ENCODE measurements at regions not wholly inside any gene's neighbourhood (a gene's known extent, or its start where the extent isn't known, plus 50 kb on each side); places are given as distances from the start of the nearest gene placed in this dataset.
"Not testable (repeated sequence)": the region's sequence is repeated elsewhere in the genome, so short reads cannot be mapped to it uniquely, and the experiment has no call there.

DNA sequence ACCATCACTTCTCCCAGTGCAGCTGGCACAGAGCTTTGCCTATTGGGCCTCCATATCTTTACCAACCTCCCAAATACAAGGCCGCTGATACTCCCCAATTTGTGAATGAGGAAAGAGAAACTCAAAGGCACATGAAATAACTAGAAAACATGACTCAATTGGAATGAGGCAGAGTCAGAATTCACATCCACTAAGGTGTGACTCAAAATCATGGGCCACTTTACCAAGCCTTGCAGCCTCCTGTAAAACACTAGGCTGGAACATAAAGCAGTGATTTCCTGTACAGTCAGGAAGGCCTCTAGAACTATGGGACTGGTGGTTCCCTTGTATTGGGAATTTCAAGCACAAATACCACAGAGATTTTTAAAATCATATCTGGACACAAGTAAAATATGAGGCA lies 128.6 kb downstream of the DCLK3 start:
- TF ChIP-seq, protein P1, sequence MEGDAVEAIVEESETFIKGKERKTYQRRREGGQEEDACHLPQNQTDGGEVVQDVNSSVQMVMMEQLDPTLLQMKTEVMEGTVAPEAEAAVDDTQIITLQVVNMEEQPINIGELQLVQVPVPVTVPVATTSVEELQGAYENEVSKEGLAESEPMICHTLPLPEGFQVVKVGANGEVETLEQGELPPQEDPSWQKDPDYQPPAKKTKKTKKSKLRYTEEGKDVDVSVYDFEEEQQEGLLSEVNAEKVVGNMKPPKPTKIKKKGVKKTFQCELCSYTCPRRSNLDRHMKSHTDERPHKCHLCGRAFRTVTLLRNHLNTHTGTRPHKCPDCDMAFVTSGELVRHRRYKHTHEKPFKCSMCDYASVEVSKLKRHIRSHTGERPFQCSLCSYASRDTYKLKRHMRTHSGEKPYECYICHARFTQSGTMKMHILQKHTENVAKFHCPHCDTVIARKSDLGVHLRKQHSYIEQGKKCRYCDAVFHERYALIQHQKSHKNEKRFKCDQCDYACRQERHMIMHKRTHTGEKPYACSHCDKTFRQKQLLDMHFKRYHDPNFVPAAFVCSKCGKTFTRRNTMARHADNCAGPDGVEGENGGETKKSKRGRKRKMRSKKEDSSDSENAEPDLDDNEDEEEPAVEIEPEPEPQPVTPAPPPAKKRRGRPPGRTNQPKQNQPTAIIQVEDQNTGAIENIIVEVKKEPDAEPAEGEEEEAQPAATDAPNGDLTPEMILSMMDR (IDR thresholded peaks at IDR 0.05; ENCODE audit: unreplicated experiment) = no peak
- no TSS peak for BruUV-seq (replicated peaks)
- ChIA-PET POLR2A (interaction anchor here (0.5 kb wide), 1 partner anchor 924 kb away, joined by 3 read pairs; no protein-coding TSS in a partner anchor), CTCF (no interaction called here)
- Mint-ChIP-seq H3K27me3 (ENCODE audit: insufficient read depth, unreplicated experiment) (no peaks in the 10 kb centered on the region), H3K4me1 (ENCODE audit: insufficient read depth, unreplicated experiment) (no peaks in the 10 kb centered on the region), H3K4me3 (ENCODE audit: unreplicated experiment) (no peak overlapping the region), H3K36me3 (ENCODE audit: insufficient read depth, unreplicated experiment) (no peaks in the 10 kb centered on the region), H3K27ac (ENCODE audit: low read depth, unreplicated experiment) (no peak overlapping the region), H3K9me3 (ENCODE audit: unreplicated experiment) (peaks cover 4% of the 10 kb centered on the region)
- no peak for DNase-seq (ENCODE audit: unreplicated experiment)
- intact Hi-C loops (cut with micrococcal nuclease) = no loop called here

- intact Hi-C loops (cut with micrococcal nuclease); DNase-seq (ENCODE audit: unreplicated experiment); POLR2A ChIA-PET; H3K27ac Mint-ChIP-seq (ENCODE audit: low read depth, unreplicated experiment); H3K27me3 Mint-ChIP-seq (ENCODE audit: insufficient read depth, unreplicated experiment); H3K4me1 Mint-ChIP-seq (ENCODE audit: insufficient read depth, unreplicated experiment); CTCF ChIA-PET; H3K9me3 Mint-ChIP-seq (ENCODE audit: unreplicated experiment); BruUV-seq (replicated peaks); H3K36me3 Mint-ChIP-seq (ENCODE audit: insufficient read depth, unreplicated experiment); H3K4me3 Mint-ChIP-seq (ENCODE audit: unreplicated experiment): not testable (repeated sequence)
Measured at GRCh38 chr3:36633897-36634296, 130.5 kb downstream of the DCLK3 start.

DNA sequence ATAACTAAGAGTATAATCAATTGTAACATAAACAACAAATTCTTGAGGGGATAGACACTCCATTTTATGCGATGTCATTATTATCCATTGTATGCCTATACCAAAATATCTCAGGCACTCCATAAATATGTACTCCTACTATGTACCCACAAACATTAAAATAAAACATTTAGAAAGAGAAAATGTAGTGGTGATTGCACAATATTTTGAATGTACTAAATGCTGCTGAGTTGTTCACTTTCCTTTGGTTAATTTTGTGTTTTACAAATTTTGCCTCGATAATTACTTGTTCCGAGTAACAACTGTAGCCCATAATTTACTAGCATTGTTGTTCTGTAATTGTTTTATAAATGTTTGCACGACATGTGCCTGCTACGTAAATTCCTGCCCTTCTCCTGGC lies 131.3 kb downstream of the DCLK3 start:
- ChIA-PET POLR2A (no interaction called here), CTCF (no interaction called here)
- no peak overlapping the region for H3K27ac Mint-ChIP-seq (ENCODE audit: low read depth, unreplicated experiment)
- H3K9me3 Mint-ChIP-seq (ENCODE audit: unreplicated experiment) = peaks cover 9% of the 10 kb centered on the region
- no peaks in the 10 kb centered on the region for H3K36me3 Mint-ChIP-seq (ENCODE audit: insufficient read depth, unreplicated experiment)
- no peak for DNase-seq (ENCODE audit: unreplicated experiment)
- BruUV-seq (replicated peaks) = no TSS peak
- intact Hi-C loops (cut with micrococcal nuclease) = no loop called here
- TF ChIP-seq, protein P1 (IDR thresholded peaks at IDR 0.05; ENCODE audit: unreplicated experiment) = no peak
- no peak overlapping the region for H3K4me3 Mint-ChIP-seq (ENCODE audit: unreplicated experiment)
- no peaks in the 10 kb centered on the region for H3K4me1 Mint-ChIP-seq (ENCODE audit: insufficient read depth, unreplicated experiment)
- H3K27me3 Mint-ChIP-seq (ENCODE audit: insufficient read depth, unreplicated experiment) = no peaks in the 10 kb centered on the region

GRCh38 chr3:36631549-36631948 lies 132.8 kb downstream of the DCLK3 start:
- no peaks in the 10 kb centered on the region for H3K4me1 Mint-ChIP-seq (ENCODE audit: insufficient read depth, unreplicated experiment)
- CTCF ChIA-PET = no interaction called here
- H3K4me3 Mint-ChIP-seq (ENCODE audit: unreplicated experiment) = no peak overlapping the region
- H3K27me3 Mint-ChIP-seq (ENCODE audit: insufficient read depth, unreplicated experiment) = no peaks in the 10 kb centered on the region
- no peak for DNase-seq (ENCODE audit: unreplicated experiment)
- no peak overlapping the region for H3K27ac Mint-ChIP-seq (ENCODE audit: low read depth, unreplicated experiment)
- TF ChIP-seq, protein P1 (IDR thresholded peaks at IDR 0.05; ENCODE audit: unreplicated experiment) = no peak
- BruUV-seq (replicated peaks) = no TSS peak
- POLR2A ChIA-PET = no interaction called here
- H3K36me3 Mint-ChIP-seq (ENCODE audit: insufficient read depth, unreplicated experiment) = no peaks in the 10 kb centered on the region
- H3K9me3 Mint-ChIP-seq (ENCODE audit: unreplicated experiment) = peaks cover 9% of the 10 kb centered on the region
- intact Hi-C loops (cut with micrococcal nuclease) = no loop called here

DNA sequence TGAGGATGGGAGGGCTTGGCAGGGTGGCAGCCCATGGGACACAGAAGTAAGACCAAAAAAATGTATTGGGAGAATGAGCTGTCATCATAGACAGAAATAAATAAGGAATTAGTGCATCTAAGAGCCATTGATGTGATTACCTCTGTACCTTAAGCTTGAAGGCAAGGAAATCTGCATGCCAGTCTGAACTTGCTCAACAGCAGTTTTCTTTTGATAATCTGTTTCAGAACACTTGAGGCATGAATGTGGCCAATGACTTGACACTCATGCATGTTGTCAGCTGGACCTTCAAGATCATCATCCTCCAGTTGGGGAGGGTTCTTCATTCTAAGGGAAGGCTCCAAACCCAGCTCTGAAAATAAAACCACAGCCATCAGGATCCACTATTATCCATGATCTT lies 148.5 kb downstream of the DCLK3 start:
- POLR2A ChIA-PET = no interaction called here
- TF ChIP-seq, protein P1 (IDR thresholded peaks at IDR 0.05; ENCODE audit: unreplicated experiment) = no peak
- peaks cover 7% of the 10 kb centered on the region for H3K9me3 Mint-ChIP-seq (ENCODE audit: unreplicated experiment)
- CTCF ChIA-PET = interaction anchor here (0.7 kb wide), 1 partner anchor 24 kb away, joined by 3 read pairs; no protein-coding TSS in a partner anchor
- H3K4me3 Mint-ChIP-seq (ENCODE audit: unreplicated experiment) = no peak overlapping the region
- no peak overlapping the region for H3K27ac Mint-ChIP-seq (ENCODE audit: low read depth, unreplicated experiment)
- DNase-seq (ENCODE audit: unreplicated experiment) = no peak
- H3K27me3 Mint-ChIP-seq (ENCODE audit: insufficient read depth, unreplicated experiment) = no peaks in the 10 kb centered on the region
- BruUV-seq (replicated peaks) = no TSS peak
- intact Hi-C loops (cut with micrococcal nuclease) = no loop called here
- H3K36me3 Mint-ChIP-seq (ENCODE audit: insufficient read depth, unreplicated experiment) = no peaks in the 10 kb centered on the region
- H3K4me1 Mint-ChIP-seq (ENCODE audit: insufficient read depth, unreplicated experiment) = no peaks in the 10 kb centered on the region

All from MCF 10A (cell line).